IMR-90 (cell line): ENCODE measurements at regions not wholly inside any gene's neighbourhood (a gene's known extent, or its start where the extent isn't known, plus 50 kb on each side); places are given as distances from the start of the nearest gene placed in this dataset.

ENCODE experiments used
- ATAC-seq: fragments of 200-7000 bp; cut with Tn5 transposase; 2 replicates; pipeline ENCODE4 v1.9.1; 2020; ENCODE audit warnings: low read depth, mild to moderate bottlenecking, moderate library complexity
- BruUV-seq: library from RNA; stranded (reverse); fragments of 400-500 nt; replicated peaks from 2 replicates; lab custom pipeline; 2021; lab: Mats Ljungman, UMichigan
- CTCF ChIA-PET: fragments of 300-600 bp; formaldehyde crosslinking; extraction: SDS; loops from one replicate; lab custom pipeline; 2021; ENCODE audit warnings: antibody characterized with exemption; lab: Yijun Ruan, JAX
- POLR2A ChIA-PET: fragments of 300-600 bp; sonication (Branson Sonifier 250); formaldehyde crosslinking; loops from one replicate; lab custom pipeline; 2022; ENCODE audit warnings: antibody characterized with exemption; ENCODE audit not compliant: unreplicated experiment; lab: Charles Lee
- DNase-seq: peaks from one replicate; pipeline ENCODE4 v3.0.0; 2013
- H2AFZ ChIP-seq: replicated peaks from 2 replicates; pipeline ENCODE3; 2013; ENCODE audit warnings: low read length, mild to moderate bottlenecking; ENCODE audit not compliant: poor library complexity
- H2AK5ac ChIP-seq: 2 replicates; pipeline ENCODE4 v1.6.1; 2013; ENCODE audit warnings: low read depth, low read length, inconsistent platforms
- H2AK9ac ChIP-seq: replicated peaks from 2 replicates; pipeline ENCODE3; 2013; ENCODE audit warnings: mild to moderate bottlenecking, low read depth, low read length, moderate library complexity; ENCODE audit not compliant: poor library complexity
- H2BK120ac ChIP-seq: 2 replicates; pipeline ENCODE4 v1.6.1; 2013; ENCODE audit warnings: low read depth, low read length, inconsistent platforms
- H2BK15ac ChIP-seq: 3 replicates; pipeline ENCODE4 v1.6.1; 2013; ENCODE audit warnings: low read depth, low read length, inconsistent platforms
- H2BK20ac ChIP-seq: 2 replicates; pipeline ENCODE4 v1.6.1; 2013; ENCODE audit warnings: low read depth, mild to moderate bottlenecking, inconsistent platforms, low read length, moderate library complexity
- H2BK5ac ChIP-seq: 2 replicates; pipeline ENCODE4 v1.6.1; 2013; ENCODE audit warnings: mild to moderate bottlenecking, low read depth, low read length, inconsistent platforms; ENCODE audit not compliant: poor library complexity, severe bottlenecking
- H3K14ac ChIP-seq: replicated peaks from 2 replicates; pipeline ENCODE4 v1.6.1; 2013; ENCODE audit warnings: low read depth, low read length, inconsistent platforms
- H3K18ac ChIP-seq: 2 replicates; pipeline ENCODE4 v1.6.1; 2013; ENCODE audit warnings: low read depth, low read length, control low read depth
- H3K23ac ChIP-seq: 2 replicates; pipeline ENCODE4 v1.6.1; 2013; ENCODE audit warnings: low read depth, low read length, inconsistent platforms
- H3K27ac ChIP-seq: 2 replicates; pipeline ENCODE4 v1.5.1; 2013; ENCODE audit warnings: mild to moderate bottlenecking, control low read depth, low read length; ENCODE audit not compliant: insufficient read depth
- H3K27me3 ChIP-seq: 2 replicates; pipeline ENCODE4 v1.6.1; 2013; ENCODE audit warnings: low read length; ENCODE audit not compliant: control insufficient read depth, insufficient read depth
- H3K36me3 ChIP-seq: 2 replicates; pipeline ENCODE4 v1.6.1; 2013; ENCODE audit warnings: low read length, mixed read lengths; ENCODE audit not compliant: control insufficient read depth, insufficient read depth
- H3K4ac ChIP-seq: 2 replicates; pipeline ENCODE4 v1.6.1; 2013; ENCODE audit warnings: low read depth, low read length, inconsistent platforms
- H3K4me1 ChIP-seq: 2 replicates; pipeline ENCODE4 v1.6.1; 2013; ENCODE audit warnings: low read length, mixed read lengths; ENCODE audit not compliant: control insufficient read depth, insufficient read depth
- H3K4me2 ChIP-seq: 2 replicates; pipeline ENCODE4 v1.6.1; 2013; ENCODE audit warnings: low read depth, mild to moderate bottlenecking, control low read depth, low read length, moderate library complexity
- H3K4me3 ChIP-seq: 2 replicates; pipeline ENCODE4 v1.5.1; 2013; ENCODE audit warnings: low read depth, mild to moderate bottlenecking, control low read depth, low read length, moderate library complexity; ENCODE audit not compliant: insufficient read depth
- H3K56ac ChIP-seq: 2 replicates; pipeline ENCODE4 v1.6.1; 2013; ENCODE audit warnings: low read length, inconsistent platforms; ENCODE audit not compliant: insufficient read depth; ENCODE audit errors: extremely low read depth
- H3K79me1 ChIP-seq, 2 experiments: 2 replicates each; pipeline ENCODE4 v1.6.1; 2013; ENCODE audit warnings: low read length in 2 of 2, inconsistent platforms in 1 of 2, low read depth in 1 of 2
- H3K9ac ChIP-seq: 2 replicates; pipeline ENCODE4 v1.6.1; 2013; ENCODE audit warnings: low read depth, low read length, control low read depth
- H3K9me1 ChIP-seq: 2 replicates; pipeline ENCODE4 v1.6.1; 2013; ENCODE audit warnings: low read length, inconsistent platforms; ENCODE audit not compliant: insufficient read depth
- H3K9me3 ChIP-seq: 2 replicates; pipeline ENCODE4 v1.6.1; 2013; ENCODE audit warnings: low read length; ENCODE audit not compliant: control insufficient read depth, insufficient read depth
- H4K20me1 ChIP-seq: 2 replicates; pipeline ENCODE4 v1.6.1; 2013; ENCODE audit warnings: low read length, inconsistent platforms; ENCODE audit not compliant: insufficient read depth
- H4K5ac ChIP-seq: 2 replicates; pipeline ENCODE4 v1.6.1; 2013; ENCODE audit warnings: mild to moderate bottlenecking, low read depth, low read length, control low read depth
- H4K8ac ChIP-seq, 2 experiments: 2 replicates each; pipeline ENCODE4 v1.6.1; 2013; ENCODE audit warnings: low read depth in 2 of 2, low read length in 2 of 2, control low read depth in 1 of 2, inconsistent platforms in 1 of 2
- H4K91ac ChIP-seq: 2 replicates; pipeline ENCODE4 v1.6.1; 2013; ENCODE audit warnings: low read depth, low read length, inconsistent platforms; ENCODE audit not compliant: insufficient read depth
- BHLHE40 ChIP-seq: fragments of 150-350 bp; IDR thresholded peaks from 2 replicates; pipeline ENCODE4 v1.6.1; 2016; ENCODE audit warnings: mild to moderate bottlenecking, low read depth, low read length
- CEBPB ChIP-seq: IDR thresholded peaks from 2 replicates; pipeline ENCODE4 v1.6.1; 2012; ENCODE audit warnings: low read depth, low read length, improper control_type of control experiment
- CHD1 ChIP-seq: IDR thresholded peaks from 2 replicates; pipeline ENCODE4 v1.6.1; 2012; ENCODE audit warnings: low read depth, low read length, improper control_type of control experiment
- ELK1 ChIP-seq: fragments of 150-350 bp; IDR thresholded peaks from 2 replicates; pipeline ENCODE4 v1.6.1; 2016; ENCODE audit warnings: low read depth, mild to moderate bottlenecking, low read length, moderate library complexity, borderline replicate concordance
- FOS ChIP-seq: fragments of 150-350 bp; IDR thresholded peaks from 2 replicates; pipeline ENCODE4 v1.6.1; 2016; ENCODE audit warnings: low read depth, low read length
- NFE2L2 ChIP-seq: fragments of 150-350 bp; IDR thresholded peaks from 2 replicates; pipeline ENCODE4 v1.6.1; 2016; ENCODE audit warnings: low read depth, mild to moderate bottlenecking, low read length
- RFX5 ChIP-seq: IDR thresholded peaks from 2 replicates; pipeline ENCODE4 v1.8.0; 2012; ENCODE audit warnings: low read depth, mild to moderate bottlenecking, low read length, moderate library complexity
- WGBS, 2 experiments: methylation state at CpG; one replicate each; pipeline versions ENCODE4 v1.1.5 to v1.1.7; 2013; ENCODE audit warnings: missing lambda C conversion rate in 2 of 2; ENCODE audit not compliant: insufficient read length in 1 of 2; ENCODE audit errors: extremely low coverage in 2 of 2; 5-methylcytosine and 5-hydroxymethylcytosine counted together
- dilution Hi-C: fragments of 300-500 bp; cut with HindIII; formaldehyde crosslinking; loops from one replicate; pipeline ENCODE4 v1.14.3; 2018; ENCODE audit warnings: low sequenced_read_pairs; ENCODE audit not compliant: unreplicated experiment
- in situ Hi-C: fragments of 300-500 bp; cut with MboI; formaldehyde crosslinking; loops from 3 replicates; pipeline ENCODE4 v1.14.3; 2019; ENCODE audit warnings: low sequenced_read_pairs, inconsistent platforms, mixed read lengths
- intact Hi-C: fragments of 100-400 bp; cut with micrococcal nuclease; formaldehyde crosslinking; loops from 2 replicates; pipeline ENCODE4 v1.10.0; 2022

GRCh38 chrX:125387945-125388344 is 68.3 kb downstream of the TEX13C start:
- dilution Hi-C loops (no loop called here), intact Hi-C loops (no loop called here), in situ Hi-C loops (no loop called here)
- Histone ChIP-seq H3K9me1 (no peaks in the 10 kb centered on the region), H2BK15ac (no peak overlapping the region), H3K9ac (no peak overlapping the region), H3K4me1 (no peaks in the 10 kb centered on the region), H4K20me1 (no peaks in the 10 kb centered on the region), H4K5ac (no peak overlapping the region), H3K9me3 (no peaks in the 10 kb centered on the region), H3K14ac (no peak overlapping the region), H2AK9ac (no peak overlapping the region), H2AK5ac (no peak overlapping the region), H3K4me2 (no peak overlapping the region), H3K23ac (no peak overlapping the region), H4K91ac (no peak overlapping the region), H2BK20ac (no peak overlapping the region), H3K27ac (no peak overlapping the region), H3K4ac (no peak overlapping the region), H3K79me1 (no peaks in the 10 kb centered on the region), H3K4me3 (no peak overlapping the region), H2AFZ (no peak overlapping the region), H4K8ac (no peak overlapping the region), H3K36me3 (no peaks in the 10 kb centered on the region), H2BK120ac (no peak overlapping the region), H3K27me3 (no peaks in the 10 kb centered on the region), H3K56ac (no peak overlapping the region), H3K18ac (no peak overlapping the region), H2BK5ac (no peak overlapping the region)
- BruUV-seq, result no TSS peak
- DNase-seq, result no peak
- POLR2A ChIA-PET, result no interaction called here
- TF ChIP-seq RFX5 (no peak), ELK1 (no peak), CEBPB (no peak), CHD1 (no peak), BHLHE40 (no peak), NFE2L2 (no peak), FOS (no peak)
- WGBS, 2 experiments, result 0% methylated on average over 1 of the region's 7 CpGs; no CpG with 5 or more reads in 1 of the 2 experiments
- no peak for ATAC-seq
- CTCF ChIA-PET, result no interaction called here
